GM12878 (cell line): ENCODE measurements at regions not wholly inside any gene's neighbourhood (a gene's known extent, or its start where the extent isn't known, plus 50 kb on each side); places are given as distances from the start of the nearest gene placed in this dataset.

Source experiments
- ATAC-seq: fragments of 200-7000 bp; cut with Tn5 transposase; 3 replicates; pipeline ENCODE4 v1.9.1; 2020; ENCODE audit warnings: mild to moderate bottlenecking, moderate library complexity
- BruUV-seq: library from RNA; stranded (reverse); fragments of 400-500 nt; replicated peaks from 2 replicates; lab custom pipeline; 2021; lab: Mats Ljungman, UMichigan
- CTCF ChIA-PET: fragments of 300-600 bp; sonication (Branson Sonifier 250); formaldehyde crosslinking; extraction: SDS; loops from one replicate; lab custom pipeline; 2021; ENCODE audit warnings: inconsistent platforms; lab: Yijun Ruan, JAX
- POLR2A ChIA-PET: fragments of 350-600 bp; formaldehyde crosslinking; extraction: SDS; loops from one replicate; lab custom pipeline; 2021; ENCODE audit warnings: inconsistent platforms; lab: Charles Lee
- RAD21 ChIA-PET: fragments of 300-600 bp; sonication (Branson Sonifier 250); formaldehyde crosslinking; loops from one replicate; lab custom pipeline; 2023; ENCODE audit warnings: antibody characterized with exemption; ENCODE audit not compliant: unreplicated experiment; lab: Charles Lee
- SMC1A ChIA-PET: fragments of 300-600 bp; sonication (Branson Sonifier 250); formaldehyde crosslinking; loops from one replicate; lab custom pipeline; 2023; ENCODE audit not compliant: unreplicated experiment, uncharacterized antibody; lab: Charles Lee
- DNase-seq: peaks from one replicate; pipeline ENCODE4 v3.0.0-alpha.2; 2011; ENCODE audit warnings: low read depth, low spot score
- FAIRE-seq: peaks from 3 replicates; lab custom pipeline; 2011; peaks lifted over from hg19 to GRCh38; lab: Jason Lieb, UNC
- H2AFZ ChIP-seq: 2 replicates; pipeline ENCODE4 v1.6.0; 2011; ENCODE audit warnings: low read depth, low read length, control low read depth; ENCODE audit not compliant: control insufficient read depth
- H3K27ac ChIP-seq: 2 replicates; pipeline ENCODE4 v1.5.1; 2011; ENCODE audit warnings: control low read depth; ENCODE audit not compliant: control insufficient read depth, insufficient read depth
- H3K27me3 ChIP-seq, 2 experiments: replicated peaks in 1 of 2; 2 replicates each; pipeline versions ENCODE4 v1.6.0 to v1.6.1; 2011; ENCODE audit warnings: low read length in 1 of 2; ENCODE audit not compliant: control insufficient read depth in 2 of 2, insufficient read depth in 2 of 2
- H3K36me3 ChIP-seq, 2 experiments: 2 replicates each; pipeline ENCODE4 v1.5.1; 2011; ENCODE audit warnings: low read length in 1 of 2; ENCODE audit not compliant: control insufficient read depth in 2 of 2, insufficient read depth in 2 of 2
- H3K4me1 ChIP-seq: 2 replicates; pipeline ENCODE4 v1.6.1; 2011; ENCODE audit warnings: mild to moderate bottlenecking, low read length, moderate library complexity, mixed read lengths; ENCODE audit not compliant: control insufficient read depth, insufficient read depth
- H3K4me2 ChIP-seq: 2 replicates; pipeline ENCODE4 v1.6.0; 2011; ENCODE audit warnings: control low read depth; ENCODE audit not compliant: control insufficient read depth, insufficient read depth
- H3K4me3 ChIP-seq: fragments of 200-600 bp; sonication (generic); 2 replicates; pipeline ENCODE4 v1.5.1; 2016
- H3K79me2 ChIP-seq: 2 replicates; pipeline ENCODE4 v1.6.0; 2011; ENCODE audit warnings: low read length; ENCODE audit not compliant: control insufficient read depth, insufficient read depth
- H3K9ac ChIP-seq: 2 replicates; pipeline ENCODE4 v1.8.0; 2011; ENCODE audit warnings: low read length, control low read depth, mixed read lengths; ENCODE audit not compliant: control insufficient read depth, insufficient read depth
- H3K9me3 ChIP-seq: replicated peaks from 3 replicates; pipeline ENCODE4 v1.5.1; 2011; ENCODE audit warnings: mild to moderate bottlenecking, low read length; ENCODE audit not compliant: control insufficient read depth, insufficient read depth
- H4K20me1 ChIP-seq: 2 replicates; pipeline ENCODE4 v1.6.0; 2011; ENCODE audit not compliant: control insufficient read depth, insufficient read depth
- BCL3 ChIP-seq: IDR thresholded peaks from 2 replicates; pipeline ENCODE4 v1.6.1; 2011; ENCODE audit warnings: borderline replicate concordance, low read depth, mild to moderate bottlenecking, moderate library complexity, low read length; ENCODE audit not compliant: insufficient read depth, poor library complexity, severe bottlenecking
- BHLHE40 ChIP-seq, 2 experiments: fragments of 450-650 bp in 1 of 2; IDR thresholded peaks; 2 replicates each; pipeline ENCODE4 v1.6.1; 2011 to 2017; ENCODE audit warnings: low read depth in 2 of 2, borderline replicate concordance in 1 of 2, improper control_type of control experiment in 1 of 2, low read length in 1 of 2, mild to moderate bottlenecking in 1 of 2
- KLF5 ChIP-seq: fragments of 450-650 bp; IDR thresholded peaks from 2 replicates; pipeline ENCODE4 v1.6.1; 2014; ENCODE audit warnings: mild to moderate bottlenecking; ENCODE audit not compliant: partially characterized antibody
- MLLT1 ChIP-seq: fragments of 450-650 bp; IDR thresholded peaks from 2 replicates; pipeline ENCODE4 v1.6.1; 2016; ENCODE audit warnings: mild to moderate bottlenecking
- MTA3 ChIP-seq: IDR thresholded peaks from 2 replicates; pipeline ENCODE4 v1.6.1; 2012; ENCODE audit warnings: low read length, inconsistent platforms, borderline replicate concordance
- PKNOX1 ChIP-seq: fragments of 450-650 bp; IDR thresholded peaks from 2 replicates; pipeline ENCODE4 v1.6.1; 2016; ENCODE audit warnings: mild to moderate bottlenecking
- PRDM15 ChIP-seq: fragments of 450-650 bp; formaldehyde crosslinking; IDR thresholded peaks from 2 replicates; pipeline ENCODE4 v1.4.0; 2020; ENCODE audit warnings: mild to moderate bottlenecking, moderate library complexity
- RUNX3 ChIP-seq: IDR thresholded peaks from 2 replicates; pipeline ENCODE4 v1.6.1; 2012; ENCODE audit warnings: low read length, inconsistent platforms
- TBL1XR1 ChIP-seq: IDR thresholded peaks from 2 replicates; pipeline ENCODE4 v1.6.1; 2012; ENCODE audit warnings: low read depth, low read length, improper control_type of control experiment
- ZBTB40 ChIP-seq: fragments of 450-650 bp; IDR thresholded peaks from 2 replicates; pipeline ENCODE4 v1.6.1; 2016; ENCODE audit warnings: mild to moderate bottlenecking, moderate library complexity, borderline replicate concordance
- ZNF217 ChIP-seq: fragments of 450-650 bp; IDR thresholded peaks from 2 replicates; pipeline ENCODE4 v1.6.1; 2017; ENCODE audit warnings: antibody characterized with exemption, mild to moderate bottlenecking
- in situ Hi-C: fragments of 300-500 bp; cut with MboI; formaldehyde crosslinking; loops from 9 replicates; pipeline ENCODE4 v1.14.3; 2018; ENCODE audit warnings: mixed read lengths
- intact Hi-C: fragments of 100-400 bp; cut with micrococcal nuclease; formaldehyde crosslinking; loops from one replicate; pipeline ENCODE4 v1.14.2; 2022; ENCODE audit not compliant: unreplicated experiment

- no peak for TF ChIP-seq PKNOX1
Observed at GRCh38 chr4:141576585-141577110, 59.7 kb upstream of the IL15 start (continued).

- Histone ChIP-seq H4K20me1 (no peaks in the 10 kb centered on the region), H3K9me3 (no peaks in the 10 kb centered on the region), H3K9ac (no peak overlapping the region), H3K4me2 (no peak overlapping the region), H3K36me3 (no peaks in the 10 kb centered on the region), H3K4me3 (no peak overlapping the region), H3K79me2 (no peaks in the 10 kb centered on the region), H3K4me1 (no peaks in the 10 kb centered on the region), H3K27me3 (no peaks in the 10 kb centered on the region), H2AFZ (no peak overlapping the region), H3K27ac (no peak overlapping the region)
- ATAC-seq = no peak
- ChIA-PET POLR2A (no interaction called here), CTCF (no interaction called here), SMC1A (no interaction called here), RAD21 (no interaction called here)
- no TSS peak for BruUV-seq
- no peak for DNase-seq
- FAIRE-seq = no peak
- in situ Hi-C loops = no loop called here
- intact Hi-C loops = no loop called here
- no peak for TF ChIP-seq TBL1XR1
- no peak for TF ChIP-seq MLLT1
- TF ChIP-seq RUNX3 = no peak
- no peak for TF ChIP-seq KLF5
- TF ChIP-seq BHLHE40 (IDR thresholded peaks at IDR 0.05; ENCODE audit: borderline replicate concordance in 1 of 2, low read depth in 2 of 2, low read length in 1 of 2) = no peak
- no peak for TF ChIP-seq MTA3
- no peak for TF ChIP-seq ZBTB40
- no peak for TF ChIP-seq ZNF217
- TF ChIP-seq PRDM15 (CRISPR knock-in tag) = no peak
- TF ChIP-seq BCL3 = no peak
Observed at GRCh38 chr4:141578451-141578850, 57.9 kb upstream of the IL15 start.
